Vagina (tissue), 2 donors: ENCODE measurements at regions not wholly inside any gene's neighbourhood (a gene's known extent, or its start where the extent isn't known, plus 50 kb on each side); places are given as distances from the start of the nearest gene placed in this dataset.

Experiments used
- POLR2A ChIP-seq, 2 donors: fragments of 450-650 bp; IDR thresholded peaks; one replicate each; pipeline ENCODE4 v1.6.1; 2017; ENCODE audit warnings: antibody characterized with exemption in 2 of 2, mild to moderate bottlenecking in 2 of 2, moderate library complexity in 2 of 2
- POLR2AphosphoS5 ChIP-seq, 2 donors: sonication (generic); formaldehyde crosslinking; IDR thresholded peaks; one replicate each; pipeline ENCODE4 v1.9.0; 2017; ENCODE audit warnings: antibody characterized with exemption in 2 of 2, mild to moderate bottlenecking in 2 of 2, low read depth in 1 of 2; ENCODE audit not compliant: insufficient read depth in 1 of 2
- TF ChIP-seq, protein P1 (sequence below), 3 experiments: fragments of 450-650 bp in 2 of 3; fragments of 200-600 bp in 1 of 3; sonication (generic) in 1 of 3; IDR thresholded peaks; one replicate each; pipeline ENCODE4 v1.5.1; 2017 to 2019; ENCODE audit warnings: antibody characterized with exemption in 3 of 3, mild to moderate bottlenecking in 2 of 3, moderate library complexity in 2 of 3

- TF ChIP-seq, protein P1, sequence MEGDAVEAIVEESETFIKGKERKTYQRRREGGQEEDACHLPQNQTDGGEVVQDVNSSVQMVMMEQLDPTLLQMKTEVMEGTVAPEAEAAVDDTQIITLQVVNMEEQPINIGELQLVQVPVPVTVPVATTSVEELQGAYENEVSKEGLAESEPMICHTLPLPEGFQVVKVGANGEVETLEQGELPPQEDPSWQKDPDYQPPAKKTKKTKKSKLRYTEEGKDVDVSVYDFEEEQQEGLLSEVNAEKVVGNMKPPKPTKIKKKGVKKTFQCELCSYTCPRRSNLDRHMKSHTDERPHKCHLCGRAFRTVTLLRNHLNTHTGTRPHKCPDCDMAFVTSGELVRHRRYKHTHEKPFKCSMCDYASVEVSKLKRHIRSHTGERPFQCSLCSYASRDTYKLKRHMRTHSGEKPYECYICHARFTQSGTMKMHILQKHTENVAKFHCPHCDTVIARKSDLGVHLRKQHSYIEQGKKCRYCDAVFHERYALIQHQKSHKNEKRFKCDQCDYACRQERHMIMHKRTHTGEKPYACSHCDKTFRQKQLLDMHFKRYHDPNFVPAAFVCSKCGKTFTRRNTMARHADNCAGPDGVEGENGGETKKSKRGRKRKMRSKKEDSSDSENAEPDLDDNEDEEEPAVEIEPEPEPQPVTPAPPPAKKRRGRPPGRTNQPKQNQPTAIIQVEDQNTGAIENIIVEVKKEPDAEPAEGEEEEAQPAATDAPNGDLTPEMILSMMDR (IDR thresholded peaks at IDR 0.05): no peak
- TF ChIP-seq POLR2A (IDR thresholded peaks at IDR 0.05): no peak
- peak in 1 of 2 donors; percentile 27 for TF ChIP-seq POLR2AphosphoS5 (IDR thresholded peaks at IDR 0.05; ENCODE audit: insufficient read depth in 1 of 2, low read depth in 1 of 2)
These were observed 134.8 kb upstream of the CREB1 start for GRCh38 chr2:207394812-207395534.
